Colonic mucosa (tissue), 4 donors: ENCODE measurements at regions not wholly inside any gene's neighbourhood (a gene's known extent, or its start where the extent isn't known, plus 50 kb on each side); places are given as distances from the start of the nearest gene placed in this dataset.

Experiments
- DNase-seq: peaks from one replicate; pipeline ENCODE4 v3.0.0-alpha.2; 2020
- H3K27ac ChIP-seq: fragments of 200-600 bp; one replicate; pipeline ENCODE4 v1.8.0; 2021
- H3K27me3 ChIP-seq: fragments of 200-600 bp; one replicate; pipeline ENCODE4 v1.8.0; 2021
- H3K36me3 ChIP-seq: fragments of 200-600 bp; one replicate; pipeline ENCODE4 v1.8.0; 2021
- H3K4me1 ChIP-seq: fragments of 200-600 bp; one replicate; pipeline ENCODE4 v1.8.0; 2021; ENCODE audit warnings: mild to moderate bottlenecking
- H3K4me3 ChIP-seq: fragments of 200-600 bp; one replicate; pipeline ENCODE4 v1.8.0; 2021
- H3K9ac ChIP-seq, 2 donors: one replicate each; pipeline ENCODE4 v1.7.0; 2013; ENCODE audit warnings: control low read depth in 2 of 2, low read depth in 2 of 2, low read length in 2 of 2
- H3K9me3 ChIP-seq: fragments of 200-600 bp; one replicate; pipeline ENCODE4 v1.8.0; 2021
- CTCF ChIP-seq: fragments of 200-600 bp; IDR thresholded peaks from one replicate; pipeline ENCODE4 v1.8.0; 2022; ENCODE audit warnings: antibody characterized with exemption, mild to moderate bottlenecking
- intact Hi-C: fragments of 100-400 bp; cut with DNase I; formaldehyde crosslinking; loops from one replicate; pipeline ENCODE4 v1.14.1; 2022
- donor health status: healthy.
- donor health status: DM: no; HTN: no; CAD: no.
- donor health status: DM: no; HTN: no; CAD: no.

GRCh38 chr12:94743174-94743573 lies 92.8 kb upstream of the TMCC3 start:
- Histone ChIP-seq H3K36me3 (no peaks in the 10 kb centered on the region), H3K27me3 (no peaks in the 10 kb centered on the region), H3K4me1 (no peaks in the 10 kb centered on the region), H3K27ac (no peak overlapping the region), H3K9ac (no peak overlapping the region), H3K9me3 (no peaks in the 10 kb centered on the region), H3K4me3 (no peak overlapping the region)
- DNase-seq, result no peak
- no peak for TF ChIP-seq CTCF
- intact Hi-C loops, result no loop called here

- Histone ChIP-seq H3K36me3 (no peaks in the 10 kb centered on the region), H3K9me3 (no peaks in the 10 kb centered on the region), H3K27me3 (no peaks in the 10 kb centered on the region), H3K9ac (no peak overlapping the region), H3K4me3 (no peak overlapping the region), H3K27ac (no peak overlapping the region), H3K4me1 (no peaks in the 10 kb centered on the region)
- no peak for DNase-seq
- no peak for TF ChIP-seq CTCF
- intact Hi-C loops, result no loop called here
Measured at GRCh38 chr12:94740601-94741362, 90.4 kb upstream of the TMCC3 start.

- Histone ChIP-seq H3K36me3 (no peaks in the 10 kb centered on the region), H3K27ac (no peak overlapping the region), H3K9ac (no peak overlapping the region), H3K4me1 (no peaks in the 10 kb centered on the region), H3K9me3 (no peaks in the 10 kb centered on the region), H3K27me3 (no peaks in the 10 kb centered on the region), H3K4me3 (no peak overlapping the region)
- TF ChIP-seq CTCF, result no peak
- no peak for DNase-seq
- intact Hi-C loops, result no loop called here
Measured at GRCh38 chr12:94736820-94737219, 86.5 kb upstream of the TMCC3 start.

- Histone ChIP-seq H3K9me3 (no peaks in the 10 kb centered on the region), H3K27ac (no peak overlapping the region), H3K4me3 (no peak overlapping the region), H3K36me3 (no peaks in the 10 kb centered on the region), H3K4me1 (no peaks in the 10 kb centered on the region), H3K27me3 (no peaks in the 10 kb centered on the region), H3K9ac (no peak overlapping the region)
- intact Hi-C loops, result no loop called here
- DNase-seq, result no peak
- no peak for TF ChIP-seq CTCF
Measured at GRCh38 chr12:94736004-94736403, 85.6 kb upstream of the TMCC3 start.

GRCh38 chr12:94733727-94734126 lies 83.4 kb upstream of the TMCC3 start:
- Histone ChIP-seq H3K27me3 (no peaks in the 10 kb centered on the region), H3K27ac (no peak overlapping the region), H3K36me3 (no peaks in the 10 kb centered on the region), H3K9ac (no peak overlapping the region), H3K4me1 (no peaks in the 10 kb centered on the region), H3K4me3 (no peak overlapping the region), H3K9me3 (no peaks in the 10 kb centered on the region)
- intact Hi-C loops, result no loop called here
- DNase-seq, result no peak
- no peak for TF ChIP-seq CTCF
